SW 1271 (cell line): ENCODE measurements at regions not wholly inside any gene's neighbourhood (a gene's known extent, or its start where the extent isn't known, plus 50 kb on each side); places are given as distances from the start of the nearest gene placed in this dataset.

Experiments
- DNase-seq, 2 experiments: peaks; one replicate each; lab custom pipeline; 2025; lab: John Stamatoyannopoulos, UW

- DNase-seq = no peak
These were observed 209.2 kb downstream of the MATN1 start for GRCh38 chr1:30514137-30514654.

- no peak for DNase-seq
These were observed 209.8 kb downstream of the MATN1 start for GRCh38 chr1:30513396-30514136.

GRCh38 chr1:30512914-30513265 lies 210.5 kb downstream of the MATN1 start:
- no peak for DNase-seq

GRCh38 chr1:30511991-30512913 lies 211.1 kb downstream of the MATN1 start:
- peak; percentile 38 to 45 for DNase-seq

GRCh38 chr1:30511563-30511962 lies 211.8 kb downstream of the MATN1 start:
- DNase-seq = no peak

- DNase-seq = no peak
These were observed 212.3 kb downstream of the MATN1 start for GRCh38 chr1:30511106-30511505.

- DNase-seq = no peak
These were observed 213.7 kb downstream of the MATN1 start for GRCh38 chr1:30509670-30510069.

GRCh38 chr1:30508611-30509010 lies 214.8 kb downstream of the MATN1 start:
- DNase-seq = no peak

GRCh38 chr1:30508175-30508448 lies 215.3 kb downstream of the MATN1 start:
- DNase-seq = no peak

- DNase-seq = no peak
These were observed 215.8 kb downstream of the MATN1 start for GRCh38 chr1:30507401-30508174.

- no peak for DNase-seq
These were observed 216.4 kb downstream of the MATN1 start for GRCh38 chr1:30507016-30507312.

GRCh38 chr1:30506291-30507015 lies 216.9 kb downstream of the MATN1 start:
- DNase-seq = no peak

GRCh38 chr1:30505853-30506252 lies 217.5 kb downstream of the MATN1 start:
- DNase-seq = no peak

- no peak for DNase-seq
These were observed 230.9 kb downstream of the MATN1 start for GRCh38 chr1:30492451-30492850.

GRCh38 chr1:30491831-30492230 lies 231.6 kb downstream of the MATN1 start:
- no peak for DNase-seq

GRCh38 chr1:30490554-30491053 lies 232.8 kb downstream of the MATN1 start:
- no peak for DNase-seq

- no peak for DNase-seq
These were observed 233.5 kb downstream of the MATN1 start for GRCh38 chr1:30489737-30490389.

GRCh38 chr1:30488324-30488913 lies 235.0 kb downstream of the MATN1 start:
- DNase-seq = no peak

GRCh38 chr1:30487042-30487441 lies 236.3 kb downstream of the MATN1 start:
- no peak for DNase-seq

GRCh38 chr1:30485072-30485471 lies 238.3 kb downstream of the MATN1 start:
- DNase-seq = no peak

GRCh38 chr1:30484668-30485067 lies 238.7 kb downstream of the MATN1 start:
- no peak for DNase-seq
